A549 (cell line): ENCODE measurements at regions not wholly inside any gene's neighbourhood (a gene's known extent, or its start where the extent isn't known, plus 50 kb on each side); places are given as distances from the start of the nearest gene placed in this dataset.
A peak's percentile ranks its signal among the peaks of the same experiment; 100 is the strongest.

ENCODE experiments used
- ATAC-seq, 2 experiments: fragments of 200-7000 bp in 1 of 2; fragments of >200 bp in 1 of 2; cut with Nextera tagmentation in 1 of 2; cut with Tn5 transposase in 1 of 2; 3 replicates each; pipeline versions ENCODE4 v1.8.0 to v1.9.1; 2018 to 2020; ENCODE audit warnings: mild to moderate bottlenecking in 1 of 2, moderate library complexity in 1 of 2
- CTCF ChIA-PET: fragments of 300-600 bp; sonication (Branson Sonifier 250); formaldehyde crosslinking; extraction: SDS; loops from one replicate; lab custom pipeline; 2021; ENCODE audit warnings: antibody characterized with exemption, inconsistent platforms; lab: Yijun Ruan, JAX
- POLR2A ChIA-PET: fragments of 350-600 bp; formaldehyde crosslinking; extraction: SDS; loops from one replicate; lab custom pipeline; 2021; ENCODE audit warnings: antibody characterized with exemption, inconsistent platforms; lab: Yijun Ruan, JAX
- DNase-seq, 2 experiments: peaks; one replicate each; pipeline versions ENCODE4 v3.0.0 to v3.0.0-alpha.2; 2011 to 2016; ENCODE audit warnings: low read depth in 1 of 2, low spot score in 1 of 2
- FAIRE-seq: peaks from 2 replicates; lab custom pipeline; 2011; peaks lifted over from hg19 to GRCh38; lab: Jason Lieb, UNC
- H3K27ac ChIP-seq, 2 experiments: fragments of >200 bp; sonication (Bioruptor Twin); formaldehyde crosslinking; 3 replicates each; pipeline ENCODE4 v1.5.1; 2016 to 2017
- H3K4me1 ChIP-seq: fragments of >200 bp; sonication (Bioruptor Twin); formaldehyde crosslinking; 3 replicates; pipeline ENCODE4 v1.6.1; 2016
- H3K4me2 ChIP-seq: fragments of >200 bp; sonication (Bioruptor Twin); formaldehyde crosslinking; 3 replicates; pipeline ENCODE4 v1.6.1; 2016
- H3K4me3 ChIP-seq: fragments of >200 bp; sonication (Bioruptor Twin); formaldehyde crosslinking; 3 replicates; pipeline ENCODE4 v1.5.1; 2016
- H3K9me3 ChIP-seq: fragments of >200 bp; sonication (Bioruptor Twin); formaldehyde crosslinking; 3 replicates; pipeline ENCODE4 v1.6.1; 2016
- BHLHE40 ChIP-seq: IDR thresholded peaks from 2 replicates; pipeline ENCODE4 v1.6.1; 2012; ENCODE audit warnings: low read depth, low read length, inconsistent platforms
- ESRRA ChIP-seq: fragments of 150-350 bp; IDR thresholded peaks from 2 replicates; pipeline ENCODE4 v1.6.1; 2014; ENCODE audit warnings: mild to moderate bottlenecking, low read length, borderline replicate concordance
- GATA3 ChIP-seq: IDR thresholded peaks from 2 replicates; pipeline ENCODE4 v1.6.1; 2012; ENCODE audit warnings: borderline replicate concordance
- JUN ChIP-seq, 2 experiments: fragments of >200 bp; sonication (Bioruptor Twin); formaldehyde crosslinking; IDR thresholded peaks; 2 replicates in 1 of 2; 3 replicates in 1 of 2; pipeline ENCODE4 v1.6.1; 2016 to 2017
- MAZ ChIP-seq: fragments of 150-350 bp; IDR thresholded peaks from 2 replicates; pipeline ENCODE4 v1.6.1; 2014; ENCODE audit warnings: antibody characterized with exemption, low read depth, low read length, borderline replicate concordance
- PHF8 ChIP-seq: fragments of 200-600 bp; sonication (generic); IDR thresholded peaks from 2 replicates; pipeline ENCODE4 v1.6.1; 2016; ENCODE audit warnings: low read depth, mild to moderate bottlenecking, antibody characterized with exemption, moderate library complexity, borderline replicate concordance
- POLR2A ChIP-seq: IDR thresholded peaks from 2 replicates; pipeline ENCODE4 v1.6.1; 2012; ENCODE audit warnings: mild to moderate bottlenecking, low read length
- POLR2AphosphoS2 ChIP-seq: conservative IDR thresholded peaks from 2 replicates; pipeline ENCODE4 v1.6.1; 2012; ENCODE audit warnings: low read length, improper control_type of control experiment, inconsistent platforms
- RARB ChIP-seq: fragments of 250-450 bp; sonication (Bioruptor Pico); IDR thresholded peaks from 2 replicates; pipeline ENCODE4 v1.8.0; 2021; ENCODE audit warnings: mild to moderate bottlenecking, moderate library complexity
- RCOR1 ChIP-seq: fragments of 150-350 bp; IDR thresholded peaks from 2 replicates; pipeline ENCODE4 v1.6.1; 2014; ENCODE audit warnings: antibody characterized with exemption, low read length, low read depth
- ZC3H11A ChIP-seq: fragments of 450-650 bp; IDR thresholded peaks from 2 replicates; pipeline ENCODE4 v1.6.1; 2014; ENCODE audit warnings: antibody characterized with exemption, mild to moderate bottlenecking
- ZNF302 ChIP-seq: fragments of 250-450 bp; sonication (Bioruptor Pico); IDR thresholded peaks from 2 replicates; pipeline ENCODE4 v1.9.0; 2021; ENCODE audit warnings: inconsistent platforms, mild to moderate bottlenecking, moderate library complexity
- ZSCAN20 ChIP-seq: fragments of 250-450 bp; sonication (Bioruptor Pico); IDR thresholded peaks from 2 replicates; pipeline ENCODE4 v1.8.0; 2022; ENCODE audit warnings: mild to moderate bottlenecking, moderate library complexity
- WGBS: methylation state at CpG from one replicate; pipeline ENCODE4 v1.1.6; 2017; ENCODE audit errors: missing lambda C conversion rate; 5-methylcytosine and 5-hydroxymethylcytosine counted together
- TF ChIP-seq, protein P1 (sequence below): fragments of 200-600 bp; sonication (generic); IDR thresholded peaks from 2 replicates; pipeline ENCODE4 v1.6.1; 2016; ENCODE audit warnings: antibody characterized with exemption, mild to moderate bottlenecking, moderate library complexity
- TF ChIP-seq, protein P2 (sequence below): fragments of 150-350 bp; IDR thresholded peaks from 2 replicates; pipeline ENCODE4 v1.6.1; 2014; ENCODE audit warnings: low read depth, mild to moderate bottlenecking, low read length
- TF ChIP-seq, protein P3 (sequence below): IDR thresholded peaks from 2 replicates; pipeline ENCODE4 v1.6.1; 2012
- TF ChIP-seq, protein P4 (sequence below): fragments of 250-450 bp; sonication (Bioruptor Pico); IDR thresholded peaks from 2 replicates; pipeline ENCODE4 v1.5.0; 2020; ENCODE audit warnings: low read depth, mild to moderate bottlenecking, moderate library complexity
- TF ChIP-seq, protein P5 (sequence below): fragments of >200 bp; sonication (Bioruptor Twin); formaldehyde crosslinking; IDR thresholded peaks from 3 replicates; pipeline ENCODE4 v1.5.1; 2016
- TF ChIP-seq, protein P6 (sequence below): fragments of >200 bp; sonication (Bioruptor Twin); formaldehyde crosslinking; IDR thresholded peaks from 2 replicates; pipeline ENCODE4 v1.6.1; 2016

DNA sequence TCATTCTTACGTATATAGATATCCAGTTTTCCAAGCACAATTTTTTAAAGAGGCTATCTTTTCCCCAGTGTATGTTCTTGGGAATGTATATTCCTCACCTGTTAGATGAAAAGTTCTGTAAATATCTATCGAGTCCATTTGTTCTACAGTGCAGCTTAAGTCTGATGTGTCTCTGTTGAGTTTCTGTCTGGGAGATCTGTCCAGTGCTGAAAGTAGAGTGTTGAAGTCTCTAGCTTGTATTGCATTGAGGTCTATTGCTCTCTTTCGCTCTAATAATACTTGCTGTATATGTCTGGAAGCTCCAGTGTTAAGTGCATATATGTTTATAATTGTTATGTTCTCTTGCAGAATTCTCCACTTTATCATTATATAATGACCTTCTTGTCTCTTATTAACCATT, 373.1 kb downstream of the PPARGC1A start:
- POLR2A ChIA-PET, result no interaction called here
- Histone ChIP-seq H3K9me3 (no peaks in the 10 kb centered on the region), H3K27ac (no peak overlapping the region), H3K4me1 (no peaks in the 10 kb centered on the region), H3K4me2 (no peak overlapping the region), H3K4me3 (no peak overlapping the region)
- FAIRE-seq, result no peak
- no peak for TF ChIP-seq ZC3H11A
- no peak for TF ChIP-seq ZSCAN20 (CRISPR knock-in tag)
- TF ChIP-seq, protein P1, sequence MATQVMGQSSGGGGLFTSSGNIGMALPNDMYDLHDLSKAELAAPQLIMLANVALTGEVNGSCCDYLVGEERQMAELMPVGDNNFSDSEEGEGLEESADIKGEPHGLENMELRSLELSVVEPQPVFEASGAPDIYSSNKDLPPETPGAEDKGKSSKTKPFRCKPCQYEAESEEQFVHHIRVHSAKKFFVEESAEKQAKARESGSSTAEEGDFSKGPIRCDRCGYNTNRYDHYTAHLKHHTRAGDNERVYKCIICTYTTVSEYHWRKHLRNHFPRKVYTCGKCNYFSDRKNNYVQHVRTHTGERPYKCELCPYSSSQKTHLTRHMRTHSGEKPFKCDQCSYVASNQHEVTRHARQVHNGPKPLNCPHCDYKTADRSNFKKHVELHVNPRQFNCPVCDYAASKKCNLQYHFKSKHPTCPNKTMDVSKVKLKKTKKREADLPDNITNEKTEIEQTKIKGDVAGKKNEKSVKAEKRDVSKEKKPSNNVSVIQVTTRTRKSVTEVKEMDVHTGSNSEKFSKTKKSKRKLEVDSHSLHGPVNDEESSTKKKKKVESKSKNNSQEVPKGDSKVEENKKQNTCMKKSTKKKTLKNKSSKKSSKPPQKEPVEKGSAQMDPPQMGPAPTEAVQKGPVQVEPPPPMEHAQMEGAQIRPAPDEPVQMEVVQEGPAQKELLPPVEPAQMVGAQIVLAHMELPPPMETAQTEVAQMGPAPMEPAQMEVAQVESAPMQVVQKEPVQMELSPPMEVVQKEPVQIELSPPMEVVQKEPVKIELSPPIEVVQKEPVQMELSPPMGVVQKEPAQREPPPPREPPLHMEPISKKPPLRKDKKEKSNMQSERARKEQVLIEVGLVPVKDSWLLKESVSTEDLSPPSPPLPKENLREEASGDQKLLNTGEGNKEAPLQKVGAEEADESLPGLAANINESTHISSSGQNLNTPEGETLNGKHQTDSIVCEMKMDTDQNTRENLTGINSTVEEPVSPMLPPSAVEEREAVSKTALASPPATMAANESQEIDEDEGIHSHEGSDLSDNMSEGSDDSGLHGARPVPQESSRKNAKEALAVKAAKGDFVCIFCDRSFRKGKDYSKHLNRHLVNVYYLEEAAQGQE, result peak; percentile 19; the same call in 1 of the 2 replicates
- no peak for ATAC-seq
- no peak for DNase-seq
- WGBS, result 45% methylated on average over 3 of the region's 3 CpGs
- CTCF ChIA-PET, result no interaction called here

DNA sequence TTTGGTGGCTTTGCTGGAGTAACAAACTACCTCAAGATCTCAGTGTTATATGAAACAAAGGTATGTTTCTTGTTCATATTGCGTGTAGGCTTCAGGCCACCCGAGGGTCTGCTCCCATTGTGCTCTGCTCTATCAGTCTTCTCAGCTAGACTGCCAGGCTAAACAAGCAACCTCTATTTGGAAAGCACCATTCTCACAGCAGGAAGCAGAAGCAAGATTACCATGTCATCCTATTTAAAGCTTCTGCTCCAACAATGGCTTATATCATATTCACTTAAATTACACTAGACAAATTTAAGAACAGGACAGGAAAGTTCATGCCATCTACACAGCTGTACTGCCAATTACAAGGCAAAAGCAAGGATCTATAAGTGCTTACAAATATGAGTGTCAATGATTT, 385.8 kb downstream of the PPARGC1A start:
- POLR2A ChIA-PET, result no interaction called here
- FAIRE-seq (no peak), DNase-seq (no peak), ATAC-seq (no peak)
- TF ChIP-seq, protein P2, sequence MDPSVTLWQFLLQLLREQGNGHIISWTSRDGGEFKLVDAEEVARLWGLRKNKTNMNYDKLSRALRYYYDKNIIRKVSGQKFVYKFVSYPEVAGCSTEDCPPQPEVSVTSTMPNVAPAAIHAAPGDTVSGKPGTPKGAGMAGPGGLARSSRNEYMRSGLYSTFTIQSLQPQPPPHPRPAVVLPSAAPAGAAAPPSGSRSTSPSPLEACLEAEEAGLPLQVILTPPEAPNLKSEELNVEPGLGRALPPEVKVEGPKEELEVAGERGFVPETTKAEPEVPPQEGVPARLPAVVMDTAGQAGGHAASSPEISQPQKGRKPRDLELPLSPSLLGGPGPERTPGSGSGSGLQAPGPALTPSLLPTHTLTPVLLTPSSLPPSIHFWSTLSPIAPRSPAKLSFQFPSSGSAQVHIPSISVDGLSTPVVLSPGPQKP, result no peak
- TF ChIP-seq ESRRA (no peak), BHLHE40 (no peak), POLR2AphosphoS2 (no peak), PHF8 (no peak)
- TF ChIP-seq, protein P3, sequence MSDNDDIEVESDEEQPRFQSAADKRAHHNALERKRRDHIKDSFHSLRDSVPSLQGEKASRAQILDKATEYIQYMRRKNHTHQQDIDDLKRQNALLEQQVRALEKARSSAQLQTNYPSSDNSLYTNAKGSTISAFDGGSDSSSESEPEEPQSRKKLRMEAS, result no peak
- TF ChIP-seq, protein P4, sequence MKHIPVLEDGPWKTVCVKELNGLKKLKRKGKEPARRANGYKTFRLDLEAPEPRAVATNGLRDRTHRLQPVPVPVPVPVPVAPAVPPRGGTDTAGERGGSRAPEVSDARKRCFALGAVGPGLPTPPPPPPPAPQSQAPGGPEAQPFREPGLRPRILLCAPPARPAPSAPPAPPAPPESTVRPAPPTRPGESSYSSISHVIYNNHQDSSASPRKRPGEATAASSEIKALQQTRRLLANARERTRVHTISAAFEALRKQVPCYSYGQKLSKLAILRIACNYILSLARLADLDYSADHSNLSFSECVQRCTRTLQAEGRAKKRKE (CRISPR knock-in tag), result no peak
- no peak overlapping the region for H3K4me2 ChIP-seq
- 23% methylated on average over 2 of the region's 2 CpGs for WGBS
- no peak overlapping the region for H3K27ac ChIP-seq
- H3K4me3 ChIP-seq, result no peak overlapping the region
- CTCF ChIA-PET, result no interaction called here
- no peaks in the 10 kb centered on the region for H3K9me3 ChIP-seq
- no peaks in the 10 kb centered on the region for H3K4me1 ChIP-seq

DNA sequence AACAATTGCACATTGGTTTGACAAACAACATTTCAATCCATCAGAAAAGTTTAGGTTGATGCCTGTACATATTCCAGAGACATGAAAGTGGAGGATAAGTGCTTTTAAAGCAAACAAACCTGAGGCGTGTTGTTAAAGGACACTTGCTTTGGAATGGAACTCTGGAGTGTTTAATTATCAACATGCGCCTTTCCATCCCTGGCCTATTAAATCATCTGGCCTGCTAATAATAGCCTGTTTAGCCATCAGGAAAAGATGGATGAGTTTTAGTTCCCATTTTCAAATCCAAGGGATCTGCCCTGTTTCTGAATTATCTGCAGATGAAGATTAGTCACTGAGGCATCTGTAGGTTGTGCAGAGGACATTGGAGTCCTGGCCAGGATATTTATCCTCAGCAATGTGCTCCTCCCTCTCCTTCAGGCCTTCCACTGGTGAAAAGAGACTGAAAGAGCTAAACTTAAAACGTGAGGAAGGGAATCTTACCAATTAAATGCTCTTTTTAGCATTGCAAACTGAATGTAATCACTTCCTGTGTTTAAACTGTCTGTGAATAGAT, 388.9 kb downstream of the PPARGC1A start:
- no peaks in the 10 kb centered on the region for H3K4me1 ChIP-seq
- no peak for DNase-seq
- no peak overlapping the region for H3K4me3 ChIP-seq
- ATAC-seq, result no peak
- 39% methylated on average over 3 of the region's 3 CpGs for WGBS
- no peak for FAIRE-seq
- TF ChIP-seq POLR2A (no peak), ESRRA (no peak)
- TF ChIP-seq, all 56 proteins: peak for 0
- H3K27ac ChIP-seq, result no peak overlapping the region
- ChIA-PET CTCF (no interaction called here), POLR2A (no interaction called here)
- no peaks in the 10 kb centered on the region for H3K9me3 ChIP-seq
- H3K4me2 ChIP-seq, result no peak overlapping the region

DNA sequence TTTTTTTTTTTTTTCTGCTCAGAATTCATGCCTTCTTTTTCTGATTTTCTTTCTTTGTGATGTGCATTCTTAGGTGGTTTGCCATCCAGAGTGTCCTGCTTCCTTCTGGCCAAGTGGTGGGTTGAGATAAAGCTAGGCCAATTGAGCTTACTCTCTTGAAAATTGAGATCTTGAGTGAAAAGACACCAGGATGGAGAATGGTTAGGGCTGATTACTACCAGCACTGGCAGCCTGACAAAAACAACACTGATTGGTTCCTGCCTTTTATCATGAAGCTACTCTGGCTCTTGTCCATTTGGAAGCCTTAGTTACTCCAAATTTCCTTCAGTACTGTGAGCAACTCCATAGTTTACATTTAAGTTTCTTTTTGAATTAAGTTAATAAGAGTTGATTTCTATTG, 404.0 kb downstream of the PPARGC1A start:
- Histone ChIP-seq H3K27ac (no peak overlapping the region), H3K4me1 (no peaks in the 10 kb centered on the region), H3K4me3 (no peak overlapping the region), H3K9me3 (no peaks in the 10 kb centered on the region), H3K4me2 (no peak overlapping the region)
- FAIRE-seq (no peak), DNase-seq (no peak), ATAC-seq (no peak)
- ChIA-PET CTCF (no interaction called here), POLR2A (no interaction called here)
- TF ChIP-seq ZNF302 (CRISPR knock-in tag) (no peak), JUN (IDR thresholded peaks at IDR 0.05) (no peak), ZC3H11A (no peak), RARB (CRISPR knock-in tag) (no peak), RCOR1 (no peak), BHLHE40 (no peak), GATA3 (no peak), MAZ (no peak)
- TF ChIP-seq, protein P2, result no peak
- TF ChIP-seq, protein P5, sequence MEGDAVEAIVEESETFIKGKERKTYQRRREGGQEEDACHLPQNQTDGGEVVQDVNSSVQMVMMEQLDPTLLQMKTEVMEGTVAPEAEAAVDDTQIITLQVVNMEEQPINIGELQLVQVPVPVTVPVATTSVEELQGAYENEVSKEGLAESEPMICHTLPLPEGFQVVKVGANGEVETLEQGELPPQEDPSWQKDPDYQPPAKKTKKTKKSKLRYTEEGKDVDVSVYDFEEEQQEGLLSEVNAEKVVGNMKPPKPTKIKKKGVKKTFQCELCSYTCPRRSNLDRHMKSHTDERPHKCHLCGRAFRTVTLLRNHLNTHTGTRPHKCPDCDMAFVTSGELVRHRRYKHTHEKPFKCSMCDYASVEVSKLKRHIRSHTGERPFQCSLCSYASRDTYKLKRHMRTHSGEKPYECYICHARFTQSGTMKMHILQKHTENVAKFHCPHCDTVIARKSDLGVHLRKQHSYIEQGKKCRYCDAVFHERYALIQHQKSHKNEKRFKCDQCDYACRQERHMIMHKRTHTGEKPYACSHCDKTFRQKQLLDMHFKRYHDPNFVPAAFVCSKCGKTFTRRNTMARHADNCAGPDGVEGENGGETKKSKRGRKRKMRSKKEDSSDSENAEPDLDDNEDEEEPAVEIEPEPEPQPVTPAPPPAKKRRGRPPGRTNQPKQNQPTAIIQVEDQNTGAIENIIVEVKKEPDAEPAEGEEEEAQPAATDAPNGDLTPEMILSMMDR, result no peak
- TF ChIP-seq, protein P6, sequence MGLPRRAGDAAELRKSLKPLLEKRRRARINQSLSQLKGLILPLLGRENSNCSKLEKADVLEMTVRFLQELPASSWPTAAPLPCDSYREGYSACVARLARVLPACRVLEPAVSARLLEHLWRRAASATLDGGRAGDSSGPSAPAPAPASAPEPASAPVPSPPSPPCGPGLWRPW, result no peak
